IPS-20b (cell line): ENCODE measurements at regions not wholly inside any gene's neighbourhood (a gene's known extent, or its start where the extent isn't known, plus 50 kb on each side); places are given as distances from the start of the nearest gene placed in this dataset.

Experiments
- H3K27ac ChIP-seq: one replicate; pipeline ENCODE4 v1.5.1; 2013; ENCODE audit warnings: low read length
- H3K27me3 ChIP-seq: 2 replicates; pipeline ENCODE4 v1.6.1; 2013; ENCODE audit warnings: mild to moderate bottlenecking, low read length, inconsistent platforms; ENCODE audit not compliant: insufficient read depth
- H3K36me3 ChIP-seq: 2 replicates; pipeline ENCODE4 v1.6.1; 2013; ENCODE audit warnings: low read depth, mild to moderate bottlenecking, inconsistent platforms, low read length, moderate library complexity; ENCODE audit not compliant: insufficient read depth
- H3K4me1 ChIP-seq: 2 replicates; pipeline ENCODE4 v1.6.1; 2013; ENCODE audit warnings: mild to moderate bottlenecking, control low read depth, inconsistent platforms, low read length, moderate library complexity; ENCODE audit not compliant: insufficient read depth
- H3K4me3 ChIP-seq: 2 replicates; pipeline ENCODE4 v1.5.1; 2013; ENCODE audit warnings: mild to moderate bottlenecking, low read length, inconsistent platforms
- H3K9ac ChIP-seq: 2 replicates; pipeline ENCODE4 v1.6.1; 2013; ENCODE audit warnings: low read depth, mild to moderate bottlenecking, inconsistent platforms, low read length, moderate library complexity
- H3K9me3 ChIP-seq: 2 replicates; pipeline ENCODE4 v1.6.1; 2013; ENCODE audit warnings: mild to moderate bottlenecking, low read depth, low read length, inconsistent platforms; ENCODE audit not compliant: insufficient read depth

GRCh38 chr4:136007991-136008390 lies 1524.3 kb downstream of the PCDH18 start:
- H3K27me3 ChIP-seq, result no peaks in the 10 kb centered on the region
- no peak overlapping the region for H3K27ac ChIP-seq
- no peaks in the 10 kb centered on the region for H3K4me1 ChIP-seq
- H3K36me3 ChIP-seq, result no peaks in the 10 kb centered on the region
- no peaks in the 10 kb centered on the region for H3K9me3 ChIP-seq
- no peak overlapping the region for H3K4me3 ChIP-seq
- H3K9ac ChIP-seq, result no peak overlapping the region

GRCh38 chr4:136002316-136002715 lies 1530.0 kb downstream of the PCDH18 start:
- Histone ChIP-seq H3K9ac (no peak overlapping the region), H3K36me3 (no peaks in the 10 kb centered on the region), H3K9me3 (no peaks in the 10 kb centered on the region), H3K27ac (no peak overlapping the region), H3K4me3 (no peak overlapping the region), H3K4me1 (no peaks in the 10 kb centered on the region), H3K27me3 (no peaks in the 10 kb centered on the region)

- H3K4me1 ChIP-seq, result no peaks in the 10 kb centered on the region
- H3K36me3 ChIP-seq, result no peaks in the 10 kb centered on the region
- no peaks in the 10 kb centered on the region for H3K27me3 ChIP-seq
- no peak overlapping the region for H3K9ac ChIP-seq
- H3K27ac ChIP-seq, result no peak overlapping the region
- H3K9me3 ChIP-seq, result no peaks in the 10 kb centered on the region
- H3K4me3 ChIP-seq, result no peak overlapping the region
Measured at GRCh38 chr4:136001791-136002190, 1530.5 kb downstream of the PCDH18 start.

GRCh38 chr4:136000246-136000645 lies 1532.0 kb downstream of the PCDH18 start:
- Histone ChIP-seq H3K9me3 (no peaks in the 10 kb centered on the region), H3K4me3 (no peak overlapping the region), H3K27ac (no peak overlapping the region), H3K4me1 (no peaks in the 10 kb centered on the region), H3K27me3 (no peaks in the 10 kb centered on the region), H3K9ac (no peak overlapping the region), H3K36me3 (no peaks in the 10 kb centered on the region)

GRCh38 chr4:135994360-135994759 lies 1537.9 kb downstream of the PCDH18 start:
- Histone ChIP-seq H3K4me3 (no peak overlapping the region), H3K36me3 (no peaks in the 10 kb centered on the region), H3K27me3 (no peaks in the 10 kb centered on the region), H3K4me1 (no peaks in the 10 kb centered on the region; the same call in 1 of the 2 replicates), H3K27ac (no peak overlapping the region), H3K9me3 (no peaks in the 10 kb centered on the region), H3K9ac (no peak overlapping the region)

GRCh38 chr4:135976860-135977259 lies 1555.4 kb downstream of the PCDH18 start:
- Histone ChIP-seq H3K9me3 (no peaks in the 10 kb centered on the region), H3K9ac (no peak overlapping the region), H3K27me3 (no peaks in the 10 kb centered on the region), H3K4me1 (no peaks in the 10 kb centered on the region), H3K27ac (no peak overlapping the region), H3K4me3 (no peak overlapping the region), H3K36me3 (no peaks in the 10 kb centered on the region)

GRCh38 chr4:135966936-135967335 lies 1565.4 kb downstream of the PCDH18 start:
- Histone ChIP-seq H3K27me3 (no peaks in the 10 kb centered on the region), H3K27ac (no peak overlapping the region), H3K4me3 (no peak overlapping the region), H3K4me1 (no peaks in the 10 kb centered on the region), H3K36me3 (no peaks in the 10 kb centered on the region), H3K9me3 (no peaks in the 10 kb centered on the region), H3K9ac (no peak overlapping the region)

- Histone ChIP-seq H3K27me3 (no peaks in the 10 kb centered on the region), H3K4me3 (no peak overlapping the region), H3K9me3 (no peaks in the 10 kb centered on the region), H3K9ac (no peak overlapping the region), H3K4me1 (no peaks in the 10 kb centered on the region), H3K36me3 (no peaks in the 10 kb centered on the region), H3K27ac (no peak overlapping the region)
Measured at GRCh38 chr4:135963009-135963408, 1569.3 kb downstream of the PCDH18 start.

- Histone ChIP-seq H3K27ac (no peak overlapping the region), H3K9ac (no peak overlapping the region), H3K27me3 (no peaks in the 10 kb centered on the region), H3K9me3 (peaks cover 12% of the 10 kb centered on the region; the same call in 1 of the 2 replicates), H3K4me3 (no peak overlapping the region), H3K4me1 (no peaks in the 10 kb centered on the region), H3K36me3 (no peaks in the 10 kb centered on the region)
Measured at GRCh38 chr4:135949931-135950330, 1582.4 kb downstream of the PCDH18 start.

- Histone ChIP-seq H3K36me3 (no peaks in the 10 kb centered on the region), H3K4me1 (no peaks in the 10 kb centered on the region), H3K9me3 (0 out of 2 replicates have a peak, but pooled peaks cover 2% of the 10 kb centered on the region), H3K4me3 (no peak overlapping the region), H3K27me3 (no peaks in the 10 kb centered on the region), H3K27ac (no peak overlapping the region), H3K9ac (no peak overlapping the region)
Measured at GRCh38 chr4:135948797-135949196, 1583.5 kb downstream of the PCDH18 start.

GRCh38 chr4:135941671-135942070 lies 1590.6 kb downstream of the PCDH18 start:
- H3K27me3 ChIP-seq, result no peaks in the 10 kb centered on the region
- H3K9ac ChIP-seq, result no peak overlapping the region
- H3K9me3 ChIP-seq, result no peaks in the 10 kb centered on the region
- H3K27ac ChIP-seq, result no peak overlapping the region
- H3K4me1 ChIP-seq, result no peaks in the 10 kb centered on the region; the same call in 1 of the 2 replicates
- no peak overlapping the region for H3K4me3 ChIP-seq
- H3K36me3 ChIP-seq, result no peaks in the 10 kb centered on the region

- no peaks in the 10 kb centered on the region for H3K36me3 ChIP-seq
- no peak overlapping the region for H3K9ac ChIP-seq
- no peaks in the 10 kb centered on the region for H3K27me3 ChIP-seq
- no peaks in the 10 kb centered on the region; the same call in 1 of the 2 replicates for H3K4me1 ChIP-seq
- no peaks in the 10 kb centered on the region for H3K9me3 ChIP-seq
- H3K27ac ChIP-seq, result no peak overlapping the region
- no peak overlapping the region for H3K4me3 ChIP-seq
Measured at GRCh38 chr4:135934026-135934425, 1598.3 kb downstream of the PCDH18 start.

- no peak overlapping the region for H3K9ac ChIP-seq
- no peak overlapping the region for H3K4me3 ChIP-seq
- no peak overlapping the region for H3K27ac ChIP-seq
- H3K36me3 ChIP-seq, result no peaks in the 10 kb centered on the region
- H3K9me3 ChIP-seq, result no peaks in the 10 kb centered on the region
- H3K4me1 ChIP-seq, result no peaks in the 10 kb centered on the region
- no peaks in the 10 kb centered on the region for H3K27me3 ChIP-seq
Measured at GRCh38 chr4:135927651-135928050, 1604.6 kb downstream of the PCDH18 start.
